ENCODE measurements at regions not wholly inside any gene's neighbourhood (a gene's known extent, or its start where the extent isn't known, plus 50 kb on each side); places are given as distances from the start of the nearest gene placed in this dataset.

- TF ChIP-seq, protein P1, sequence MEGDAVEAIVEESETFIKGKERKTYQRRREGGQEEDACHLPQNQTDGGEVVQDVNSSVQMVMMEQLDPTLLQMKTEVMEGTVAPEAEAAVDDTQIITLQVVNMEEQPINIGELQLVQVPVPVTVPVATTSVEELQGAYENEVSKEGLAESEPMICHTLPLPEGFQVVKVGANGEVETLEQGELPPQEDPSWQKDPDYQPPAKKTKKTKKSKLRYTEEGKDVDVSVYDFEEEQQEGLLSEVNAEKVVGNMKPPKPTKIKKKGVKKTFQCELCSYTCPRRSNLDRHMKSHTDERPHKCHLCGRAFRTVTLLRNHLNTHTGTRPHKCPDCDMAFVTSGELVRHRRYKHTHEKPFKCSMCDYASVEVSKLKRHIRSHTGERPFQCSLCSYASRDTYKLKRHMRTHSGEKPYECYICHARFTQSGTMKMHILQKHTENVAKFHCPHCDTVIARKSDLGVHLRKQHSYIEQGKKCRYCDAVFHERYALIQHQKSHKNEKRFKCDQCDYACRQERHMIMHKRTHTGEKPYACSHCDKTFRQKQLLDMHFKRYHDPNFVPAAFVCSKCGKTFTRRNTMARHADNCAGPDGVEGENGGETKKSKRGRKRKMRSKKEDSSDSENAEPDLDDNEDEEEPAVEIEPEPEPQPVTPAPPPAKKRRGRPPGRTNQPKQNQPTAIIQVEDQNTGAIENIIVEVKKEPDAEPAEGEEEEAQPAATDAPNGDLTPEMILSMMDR (IDR thresholded peaks at IDR 0.05): no peak
- TF ChIP-seq POLR2A (IDR thresholded peaks at IDR 0.05) (no peak), POLR2AphosphoS5 (IDR thresholded peaks at IDR 0.05; ENCODE audit: insufficient read depth in 1 of 2, low read depth in 1 of 2) (no peak)
These were observed 55.6 kb upstream of the PEG3 start for GRCh38 chr19:56896095-56896494.
